SK-N-SH (cell line): ENCODE measurements at regions not wholly inside any gene's neighbourhood (a gene's known extent, or its start where the extent isn't known, plus 50 kb on each side); places are given as distances from the start of the nearest gene placed in this dataset.

Source experiments
- CTCF ChIA-PET: fragments of 300-600, 350-600 bp; formaldehyde crosslinking; extraction: SDS; loops from one replicate; lab custom pipeline; 2021; lab: Yijun Ruan, JAX
- POLR2A ChIA-PET: fragments of 350-600 bp; sonication (Branson Sonifier 250); formaldehyde crosslinking; extraction: SDS; loops from one replicate; lab custom pipeline; 2020; ENCODE audit warnings: antibody characterized with exemption, inconsistent platforms; lab: Yijun Ruan, JAX
- DNase-seq: peaks from one replicate; pipeline ENCODE4 v3.0.0; 2012
- H2AFZ ChIP-seq: fragments of 200-600 bp; sonication (generic); 2 replicates; pipeline ENCODE4 v1.8.1; 2016; ENCODE audit warnings: antibody characterized with exemption, mild to moderate bottlenecking, low read depth
- H3F3A ChIP-seq: fragments of 200-600 bp; sonication (generic); replicated peaks from 2 replicates; pipeline ENCODE3; 2016; ENCODE audit warnings: antibody characterized with exemption, mild to moderate bottlenecking; ENCODE audit not compliant: insufficient read depth
- H3K27ac ChIP-seq, 2 experiments: fragments of 200-500 bp in 1 of 2; fragments of 200-600 bp in 1 of 2; sonication (Bioruptor generic) in 1 of 2; sonication (generic), shearing (Covaris generic) in 1 of 2; 2 replicates each; pipeline versions ENCODE4 v1.5.1 to v1.6.1; 2014 to 2016; ENCODE audit warnings: low read depth in 2 of 2, inconsistent platforms in 1 of 2, low read length in 1 of 2, mild to moderate bottlenecking in 1 of 2, mixed read lengths in 1 of 2
- H3K27me3 ChIP-seq: fragments of 200-600 bp; sonication (generic), shearing (Covaris generic); 2 replicates; pipeline ENCODE4 v1.6.1; 2016; ENCODE audit warnings: mixed run types; ENCODE audit not compliant: insufficient read depth
- H3K36me3 ChIP-seq, 2 experiments: fragments of 200-500 bp in 1 of 2; fragments of 200-600 bp in 1 of 2; sonication (Bioruptor generic) in 1 of 2; sonication (generic) in 1 of 2; replicated peaks in 1 of 2; 2 replicates each; pipeline versions ENCODE3 to v1.5.1; 2014 to 2016; ENCODE audit warnings: low read length in 1 of 2, mild to moderate bottlenecking in 1 of 2; ENCODE audit not compliant: insufficient read depth in 2 of 2, control insufficient read depth in 1 of 2
- H3K4me1 ChIP-seq, 2 experiments: fragments of 200-500 bp in 1 of 2; fragments of 200-600 bp in 1 of 2; sonication (Bioruptor generic) in 1 of 2; sonication (generic), shearing (Covaris generic) in 1 of 2; 2 replicates each; pipeline versions ENCODE4 v1.5.1 to v1.6.1; 2014 to 2016; ENCODE audit warnings: low read depth in 1 of 2, low read length in 1 of 2, mixed run types in 1 of 2; ENCODE audit not compliant: insufficient read depth in 2 of 2, control insufficient read depth in 1 of 2
- H3K4me2 ChIP-seq: fragments of 200-600 bp; sonication (generic), shearing (Covaris generic); 2 replicates; pipeline ENCODE4 v1.6.1; 2017; ENCODE audit warnings: mixed run types
- H3K4me3 ChIP-seq, 2 experiments: fragments of 200-500 bp in 1 of 2; fragments of 200-600 bp in 1 of 2; sonication (Bioruptor generic) in 1 of 2; sonication (generic), shearing (Covaris generic) in 1 of 2; 2 replicates each; pipeline versions ENCODE4 v1.5.1 to v1.8.1; 2014 to 2016; ENCODE audit warnings: low read depth in 2 of 2, inconsistent platforms in 1 of 2, low read length in 1 of 2, mild to moderate bottlenecking in 1 of 2, mixed read lengths in 1 of 2, moderate library complexity in 1 of 2
- H3K79me2 ChIP-seq: fragments of 200-600 bp; sonication (generic); 2 replicates; pipeline ENCODE4 v1.8.1; 2017; ENCODE audit warnings: mild to moderate bottlenecking; ENCODE audit not compliant: insufficient read depth
- H3K9ac ChIP-seq: fragments of 200-600 bp; sonication (generic); 2 replicates; pipeline ENCODE4 v1.6.1; 2017; ENCODE audit warnings: mixed run types
- H3K9me2 ChIP-seq: fragments of 200-600 bp; sonication (generic); 2 replicates; pipeline ENCODE4 v1.6.1; 2017; ENCODE audit warnings: mixed run types
- H3K9me3 ChIP-seq: fragments of 200-600 bp; sonication (generic); 2 replicates; pipeline ENCODE4 v1.6.1; 2017; ENCODE audit warnings: mixed run types, mild to moderate bottlenecking, moderate library complexity
- H4K20me1 ChIP-seq: fragments of 200-600 bp; sonication (generic); 2 replicates; pipeline ENCODE4 v1.6.1; 2017; ENCODE audit warnings: mild to moderate bottlenecking, mixed run types; ENCODE audit not compliant: insufficient read depth
- CHD2 ChIP-seq: fragments of 150-350 bp; IDR thresholded peaks from 2 replicates; pipeline ENCODE4 v1.6.1; 2018; ENCODE audit warnings: low read length; ENCODE audit not compliant: partially characterized antibody
- EZH2phosphoT487 ChIP-seq: fragments of 200-600 bp; sonication (generic); IDR thresholded peaks from 2 replicates; pipeline ENCODE4 v1.6.1; 2017; ENCODE audit warnings: low read depth, mixed run types, mild to moderate bottlenecking, antibody characterized with exemption, moderate library complexity, borderline replicate concordance
- FOSL2 ChIP-seq: IDR thresholded peaks from 2 replicates; pipeline ENCODE4 v1.4.0; 2012; ENCODE audit warnings: low read depth, mild to moderate bottlenecking, moderate library complexity, borderline replicate concordance
- FOXJ3 ChIP-seq: sonication (generic); formaldehyde crosslinking; IDR thresholded peaks from 2 replicates; pipeline ENCODE4 v1.5.1; 2020; ENCODE audit warnings: mild to moderate bottlenecking, missing genetic modification reagents
- GABPA ChIP-seq: IDR thresholded peaks from 2 replicates; pipeline ENCODE4 v1.4.0; 2012; ENCODE audit warnings: low read depth, mild to moderate bottlenecking
- JUND ChIP-seq: IDR thresholded peaks from 2 replicates; pipeline ENCODE4 v1.4.0; 2012
- MEF2A ChIP-seq: IDR thresholded peaks from 2 replicates; pipeline ENCODE4 v1.4.0; 2012; ENCODE audit warnings: low read depth, borderline replicate concordance
- POLR2AphosphoS5 ChIP-seq: IDR thresholded peaks from 2 replicates; pipeline ENCODE4 v1.6.1; 2012; ENCODE audit warnings: low read depth, low read length
- REST ChIP-seq: IDR thresholded peaks from 2 replicates; pipeline ENCODE4 v1.6.1; 2012; ENCODE audit warnings: mild to moderate bottlenecking, low read depth, low read length, moderate library complexity
- SMC3 ChIP-seq: IDR thresholded peaks from 2 replicates; pipeline ENCODE4 v1.6.1; 2012; ENCODE audit warnings: low read depth, low read length, improper control_type of control experiment
- TAF1 ChIP-seq: IDR thresholded peaks from 2 replicates; pipeline ENCODE4 v1.6.1; 2012; ENCODE audit warnings: low read depth, mild to moderate bottlenecking, low read length, moderate library complexity, borderline replicate concordance
- TEAD4 ChIP-seq: IDR thresholded peaks from 2 replicates; pipeline ENCODE4 v1.4.0; 2012; ENCODE audit warnings: mild to moderate bottlenecking, borderline replicate concordance; ENCODE audit not compliant: insufficient read depth
- YY1 ChIP-seq: IDR thresholded peaks from 2 replicates; pipeline ENCODE4 v1.4.0; 2012; ENCODE audit warnings: low read depth, mild to moderate bottlenecking
- ZBTB33 ChIP-seq: IDR thresholded peaks from 2 replicates; pipeline ENCODE4 v1.4.0; 2012; ENCODE audit warnings: low read depth, borderline replicate concordance
- WGBS: methylation state at CpG from one replicate; pipeline ENCODE4 v1.1.6; 2017; ENCODE audit warnings: low lambda C conversion rate; 5-methylcytosine and 5-hydroxymethylcytosine counted together
- TF ChIP-seq, protein P1 (sequence below): IDR thresholded peaks from 2 replicates; pipeline ENCODE4 v1.4.0; 2012; ENCODE audit warnings: low read depth, borderline replicate concordance

- DNase-seq = no peak
- H3K9me2 ChIP-seq = no peaks in the 10 kb centered on the region
- ChIA-PET POLR2A (no interaction called here), CTCF (interaction anchor here (1.1 kb wide), 1 partner anchor 10 kb away, joined by 4 read pairs; no protein-coding TSS in a partner anchor)
- no peak overlapping the region for H3K9ac ChIP-seq
- H3K4me1 ChIP-seq = no peaks in the 10 kb centered on the region
- 80% methylated on average over 4 of the region's 4 CpGs for WGBS
- no peaks in the 10 kb centered on the region for H3K9me3 ChIP-seq
- H4K20me1 ChIP-seq = no peaks in the 10 kb centered on the region
- no peak overlapping the region for H3K4me3 ChIP-seq
- H3F3A ChIP-seq = no peaks in the 10 kb centered on the region
- no peak for TF ChIP-seq JUND
- TF ChIP-seq FOXJ3 = no peak
- 0 out of 2 replicates have a peak, but pooled peaks have one; percentile 11 for TF ChIP-seq FOSL2
- H3K4me2 ChIP-seq = no peak overlapping the region
- no peak overlapping the region for H2AFZ ChIP-seq
- H3K27ac ChIP-seq = no peak overlapping the region
- H3K27me3 ChIP-seq = no peaks in the 10 kb centered on the region
- no peaks in the 10 kb centered on the region for H3K36me3 ChIP-seq
- H3K79me2 ChIP-seq = no peaks in the 10 kb centered on the region
Measured at GRCh38 chr9:13915591-13916301, 398.2 kb downstream of the NFIB start.

DNA sequence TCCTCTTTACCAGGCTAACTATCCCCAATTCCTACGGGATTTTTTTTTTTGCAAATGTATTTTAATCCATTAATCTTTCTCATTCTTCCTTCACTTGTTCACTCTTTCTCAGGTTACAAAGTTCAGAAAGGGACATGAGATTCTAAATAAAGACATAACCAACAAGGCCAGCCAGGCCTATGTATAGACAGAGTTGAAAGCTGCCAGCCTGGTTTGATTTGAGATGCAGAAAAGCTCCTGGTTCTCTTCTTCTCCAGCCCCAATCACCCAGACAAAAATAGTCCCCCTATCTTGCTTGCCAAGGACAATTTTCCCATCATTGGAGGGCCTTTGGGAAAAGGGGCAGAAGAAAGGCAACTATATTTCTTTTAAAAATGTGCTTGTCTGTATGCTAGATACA lies 398.8 kb downstream of the NFIB start:
- H3K9ac ChIP-seq = no peak overlapping the region
- CTCF ChIA-PET = interaction anchor here (0.7 to 1.1 kb wide), 2 partner anchors 11 to 138 kb away, joined by 3 to 4 read pairs; no protein-coding TSS in a partner anchor
- H2AFZ ChIP-seq = no peak overlapping the region
- POLR2A ChIA-PET = no interaction called here
- no peaks in the 10 kb centered on the region for H3F3A ChIP-seq
- H3K9me3 ChIP-seq = no peaks in the 10 kb centered on the region
- no peak for DNase-seq
- H3K4me2 ChIP-seq = no peak overlapping the region
- H3K79me2 ChIP-seq = no peaks in the 10 kb centered on the region
- no peaks in the 10 kb centered on the region for H3K9me2 ChIP-seq
- TF ChIP-seq FOXJ3 (no peak), CHD2 (no peak), POLR2AphosphoS5 (no peak), TAF1 (no peak), SMC3 (no peak)
- no peaks in the 10 kb centered on the region for H3K4me1 ChIP-seq
- H3K27me3 ChIP-seq = no peaks in the 10 kb centered on the region
- no peak overlapping the region for H3K4me3 ChIP-seq
- H4K20me1 ChIP-seq = no peaks in the 10 kb centered on the region
- no peak overlapping the region for H3K27ac ChIP-seq
- 87% methylated on average over 1 of the region's 1 CpG for WGBS
- no peaks in the 10 kb centered on the region for H3K36me3 ChIP-seq

GRCh38 chr9:13911473-13911872 lies 402.5 kb downstream of the NFIB start:
- Histone ChIP-seq H3K9me2 (no peaks in the 10 kb centered on the region), H3K4me3 (no peak overlapping the region), H3K27me3 (no peaks in the 10 kb centered on the region), H3K36me3 (no peaks in the 10 kb centered on the region), H3K4me1 (no peaks in the 10 kb centered on the region), H4K20me1 (no peaks in the 10 kb centered on the region), H3F3A (peaks cover 6% of the 10 kb centered on the region), H3K27ac (no peak overlapping the region), H3K9ac (no peak overlapping the region), H3K79me2 (no peaks in the 10 kb centered on the region), H3K9me3 (no peaks in the 10 kb centered on the region), H2AFZ (no peak overlapping the region), H3K4me2 (no peak overlapping the region)
- DNase-seq = no peak
- 69% methylated on average over 2 of the region's 2 CpGs for WGBS
- CTCF ChIA-PET = no interaction called here
- POLR2A ChIA-PET = no interaction called here
- TF ChIP-seq YY1 = no peak
- no peak for TF ChIP-seq TEAD4
- TF ChIP-seq ZBTB33 = no peak
- TF ChIP-seq REST = no peak
- no peak for TF ChIP-seq MEF2A
- no peak for TF ChIP-seq TAF1
- TF ChIP-seq, protein P1, sequence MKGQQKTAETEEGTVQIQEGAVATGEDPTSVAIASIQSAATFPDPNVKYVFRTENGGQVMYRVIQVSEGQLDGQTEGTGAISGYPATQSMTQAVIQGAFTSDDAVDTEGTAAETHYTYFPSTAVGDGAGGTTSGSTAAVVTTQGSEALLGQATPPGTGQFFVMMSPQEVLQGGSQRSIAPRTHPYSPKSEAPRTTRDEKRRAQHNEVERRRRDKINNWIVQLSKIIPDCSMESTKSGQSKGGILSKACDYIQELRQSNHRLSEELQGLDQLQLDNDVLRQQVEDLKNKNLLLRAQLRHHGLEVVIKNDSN = no peak
- TF ChIP-seq EZH2phosphoT487 = no peak
- TF ChIP-seq JUND = no peak
- no peak for TF ChIP-seq GABPA
